ENCODE measurements at regions not wholly inside any gene's neighbourhood (a gene's known extent, or its start where the extent isn't known, plus 50 kb on each side); places are given as distances from the start of the nearest gene placed in this dataset.
"Not testable (repeated sequence)": the region's sequence is repeated elsewhere in the genome, so short reads cannot be mapped to it uniquely, and the experiment has no call there.

DNA sequence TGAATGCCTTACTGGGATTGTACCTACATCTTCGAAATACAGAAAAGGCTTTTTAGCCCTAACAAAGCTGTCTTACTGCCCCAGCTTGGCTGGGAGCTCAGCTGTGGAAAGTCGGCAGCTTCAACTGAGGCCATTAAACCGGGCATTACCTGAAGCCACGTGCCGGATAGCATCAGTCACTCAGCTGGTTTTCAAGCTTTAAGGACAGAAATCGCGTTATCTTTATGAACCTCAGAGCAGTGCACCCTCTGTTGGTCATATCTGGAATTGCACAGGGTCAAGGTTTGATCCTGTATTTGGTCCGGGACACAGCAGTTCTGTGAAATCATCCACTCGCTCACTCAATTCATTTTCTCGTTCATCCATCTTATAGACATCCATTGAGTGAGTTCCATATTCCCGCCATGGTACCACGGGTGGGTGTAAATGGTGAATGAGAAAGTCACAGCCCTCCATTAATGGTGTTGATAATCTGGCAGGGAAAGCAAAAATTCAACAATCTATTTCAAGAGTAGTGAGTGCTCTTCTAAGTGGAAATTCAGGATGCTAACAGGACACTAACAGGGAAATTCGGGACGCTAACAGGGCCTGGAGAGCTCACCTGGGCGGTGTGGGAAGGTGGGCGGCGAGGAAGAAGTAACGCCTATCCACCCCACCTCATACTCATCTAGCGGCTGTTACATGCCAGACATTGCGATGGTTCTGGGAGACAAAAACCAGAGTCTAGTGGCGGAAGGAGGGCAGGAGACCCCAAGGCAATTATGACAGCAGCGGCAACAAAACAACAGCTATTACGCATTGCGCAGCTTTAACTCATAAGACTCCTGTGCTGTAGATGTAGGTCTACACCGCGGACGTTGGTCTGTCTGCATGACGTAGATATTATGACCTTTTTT, 60.6 kb upstream of the TCL1A start:
- WGBS, 2 experiments (ENCODE audit: insufficient coverage in 1 of 2, insufficient read length in 1 of 2): 69 to 78% methylated on average over 20 to 26 of the region's 28 CpGs
- Mint-ChIP-seq H3K9me3 (no peaks in the 10 kb centered on the region), H3K4me3 (no peak overlapping the region), H3K27ac (no peak overlapping the region), H3K27me3 (ENCODE audit: insufficient read depth) (peaks cover 17% of the 10 kb centered on the region), H3K36me3 (ENCODE audit: low read depth) (no peaks in the 10 kb centered on the region), H3K4me1 (no peaks in the 10 kb centered on the region)
- Histone ChIP-seq H3K4me3 (ENCODE audit: low read length) (no peak overlapping the region), H3K9ac (ENCODE audit: extremely low read depth, low read length, poor library complexity, severe bottlenecking) (no peak overlapping the region), H3K36me3 (ENCODE audit: control insufficient read depth, insufficient read depth, low read length) (no peaks in the 10 kb centered on the region), H3K9me3 (ENCODE audit: control insufficient read depth, low read length) (no peaks in the 10 kb centered on the region), H3K4me1 (ENCODE audit: control insufficient read depth, insufficient read depth, low read length) (no peaks in the 10 kb centered on the region), H3K27ac (ENCODE audit: low read depth, low read length) (no peak overlapping the region), H3K27me3 (ENCODE audit: control insufficient read depth, insufficient read depth, low read length, poor library complexity, severe bottlenecking) (no peaks in the 10 kb centered on the region)
- DNase-seq: peak; percentile 90
- TF ChIP-seq CTCF (conservative IDR thresholded peaks at IDR 0.05): peak; percentile 93

GRCh38 chr14:95770777-95771176, 56.9 kb upstream of the TCL1A start:
- WGBS, 2 experiments (ENCODE audit: insufficient coverage in 1 of 2, insufficient read length in 1 of 2): 80 to 87% methylated on average over 1 to 3 of the region's 3 CpGs
- H3K9me3 ChIP-seq (ENCODE audit: control insufficient read depth, low read length): no peaks in the 10 kb centered on the region
- TF ChIP-seq CTCF (conservative IDR thresholded peaks at IDR 0.05): no peak
- Mint-ChIP-seq H3K9me3 (no peaks in the 10 kb centered on the region), H3K36me3 (ENCODE audit: low read depth) (no peaks in the 10 kb centered on the region), H3K4me3 (no peak overlapping the region), H3K4me1 (peaks cover 1% of the 10 kb centered on the region), H3K27me3 (ENCODE audit: insufficient read depth) (peaks cover 22% of the 10 kb centered on the region), H3K27ac (no peak overlapping the region)
- H3K4me1 ChIP-seq (ENCODE audit: control insufficient read depth, insufficient read depth, low read length): no peaks in the 10 kb centered on the region
- no peaks in the 10 kb centered on the region for H3K27me3 ChIP-seq (ENCODE audit: control insufficient read depth, insufficient read depth, low read length, poor library complexity, severe bottlenecking)
- no peak overlapping the region for H3K27ac ChIP-seq (ENCODE audit: low read depth, low read length)
- H3K9ac ChIP-seq (ENCODE audit: extremely low read depth, low read length, poor library complexity, severe bottlenecking): no peak overlapping the region
- H3K4me3 ChIP-seq (ENCODE audit: low read length): no peak overlapping the region
- no peak for DNase-seq
- no peaks in the 10 kb centered on the region for H3K36me3 ChIP-seq (ENCODE audit: control insufficient read depth, insufficient read depth, low read length)

- WGBS, 2 experiments (ENCODE audit: insufficient coverage in 1 of 2, insufficient read length in 1 of 2): 88 to 100% methylated on average over 2 to 4 of the region's 4 CpGs
- no peaks in the 10 kb centered on the region for H3K9me3 Mint-ChIP-seq
These were observed 56.1 kb upstream of the TCL1A start for GRCh38 chr14:95769976-95770375.

DNA sequence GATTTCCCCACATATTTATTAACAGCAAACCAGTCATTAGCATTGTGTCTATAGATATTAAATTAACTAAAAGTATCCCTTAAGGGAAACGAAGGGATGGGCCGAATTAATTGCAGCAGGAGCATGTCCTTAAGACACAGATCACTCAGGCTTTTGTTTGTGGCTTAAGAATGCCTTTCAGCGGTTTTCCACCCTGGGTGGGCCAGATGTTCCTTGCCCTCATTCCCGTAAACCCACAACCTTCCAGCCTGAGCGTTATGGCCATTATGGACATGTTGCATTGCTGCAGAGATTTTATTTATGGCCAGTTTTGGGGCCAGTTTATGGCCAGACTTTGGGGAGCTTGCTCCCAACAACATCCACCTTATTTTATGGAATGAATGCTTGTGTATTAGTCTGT, 55.5 kb upstream of the TCL1A start:
- not testable (repeated sequence) for H3K4me1 Mint-ChIP-seq; H3K4me3 Mint-ChIP-seq; H3K36me3 Mint-ChIP-seq (ENCODE audit: low read depth); H3K4me3 ChIP-seq (ENCODE audit: low read length); H3K9ac ChIP-seq (ENCODE audit: extremely low read depth, low read length, poor library complexity, severe bottlenecking); DNase-seq; H3K9me3 Mint-ChIP-seq; H3K36me3 ChIP-seq (ENCODE audit: control insufficient read depth, insufficient read depth, low read length); H3K4me1 ChIP-seq (ENCODE audit: control insufficient read depth, insufficient read depth, low read length); H3K27ac Mint-ChIP-seq; H3K27me3 ChIP-seq (ENCODE audit: control insufficient read depth, insufficient read depth, low read length, poor library complexity, severe bottlenecking); H3K27ac ChIP-seq (ENCODE audit: low read depth, low read length); H3K9me3 ChIP-seq (ENCODE audit: control insufficient read depth, low read length)
- H3K27me3 Mint-ChIP-seq (ENCODE audit: insufficient read depth): peaks cover 20% of the 10 kb centered on the region
- WGBS, 2 experiments (ENCODE audit: insufficient coverage in 1 of 2, insufficient read length in 1 of 2): 63 to 79% methylated on average over 4 to 5 of the region's 5 CpGs

More at GRCh38 chr14:95769976-95770375, 56.1 kb upstream of the TCL1A start:
- no peak overlapping the region for H3K9ac ChIP-seq (ENCODE audit: extremely low read depth, low read length, poor library complexity, severe bottlenecking)
- no peaks in the 10 kb centered on the region for H3K36me3 ChIP-seq (ENCODE audit: control insufficient read depth, insufficient read depth, low read length)
- H3K4me1 Mint-ChIP-seq: peaks cover 1% of the 10 kb centered on the region
- no peak for DNase-seq
- H3K36me3 Mint-ChIP-seq (ENCODE audit: low read depth): no peaks in the 10 kb centered on the region
- TF ChIP-seq CTCF (conservative IDR thresholded peaks at IDR 0.05): no peak
- peaks cover 20% of the 10 kb centered on the region for H3K27me3 Mint-ChIP-seq (ENCODE audit: insufficient read depth)
- no peaks in the 10 kb centered on the region for H3K27me3 ChIP-seq (ENCODE audit: control insufficient read depth, insufficient read depth, low read length, poor library complexity, severe bottlenecking)
- H3K4me3 ChIP-seq (ENCODE audit: low read length): no peak overlapping the region
- H3K9me3 ChIP-seq (ENCODE audit: control insufficient read depth, low read length): no peaks in the 10 kb centered on the region
- H3K27ac Mint-ChIP-seq: no peak overlapping the region
- no peak overlapping the region for H3K4me3 Mint-ChIP-seq
- H3K27ac ChIP-seq (ENCODE audit: low read depth, low read length): no peak overlapping the region
- H3K4me1 ChIP-seq (ENCODE audit: control insufficient read depth, insufficient read depth, low read length): no peaks in the 10 kb centered on the region
